ENCODE measurements at regions not wholly inside any gene's neighbourhood (a gene's known extent, or its start where the extent isn't known, plus 50 kb on each side); places are given as distances from the start of the nearest gene placed in this dataset.
"Not testable (repeated sequence)": the region's sequence is repeated elsewhere in the genome, so short reads cannot be mapped to it uniquely, and the experiment has no call there.

DNA sequence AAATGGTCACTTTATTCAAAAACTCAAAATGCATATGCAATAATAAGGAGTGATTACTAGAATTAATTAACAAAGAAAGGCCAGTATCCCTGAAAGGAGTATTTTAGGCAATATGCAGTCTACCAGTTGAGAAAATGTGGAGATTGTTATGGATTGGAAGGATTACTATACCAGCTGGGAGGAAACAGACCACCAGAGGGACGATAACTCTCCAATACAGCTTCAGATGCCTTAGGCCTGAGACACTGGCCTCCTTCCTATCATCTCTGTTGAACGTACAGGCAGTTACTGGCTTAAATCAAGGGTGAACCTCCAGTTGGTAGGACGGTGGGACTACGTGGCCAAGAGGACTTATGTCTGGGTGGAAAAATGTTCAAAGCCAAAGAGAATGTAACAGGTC lies 336.4 kb upstream of the EPHA4 start:
- H3K4me1 Mint-ChIP-seq: no peaks in the 10 kb centered on the region
- H3K4me3 Mint-ChIP-seq: no peak overlapping the region
- H3K9me3 Mint-ChIP-seq: no peaks in the 10 kb centered on the region
- H3K36me3 Mint-ChIP-seq (ENCODE audit: low read depth): no peaks in the 10 kb centered on the region
- H3K27me3 Mint-ChIP-seq (ENCODE audit: low read depth): no peaks in the 10 kb centered on the region
- no peak for TF ChIP-seq CTCF (IDR thresholded peaks at IDR 0.05; ENCODE audit: unreplicated experiment in 3 of 3)
- H3K27ac Mint-ChIP-seq: no peak overlapping the region

DNA sequence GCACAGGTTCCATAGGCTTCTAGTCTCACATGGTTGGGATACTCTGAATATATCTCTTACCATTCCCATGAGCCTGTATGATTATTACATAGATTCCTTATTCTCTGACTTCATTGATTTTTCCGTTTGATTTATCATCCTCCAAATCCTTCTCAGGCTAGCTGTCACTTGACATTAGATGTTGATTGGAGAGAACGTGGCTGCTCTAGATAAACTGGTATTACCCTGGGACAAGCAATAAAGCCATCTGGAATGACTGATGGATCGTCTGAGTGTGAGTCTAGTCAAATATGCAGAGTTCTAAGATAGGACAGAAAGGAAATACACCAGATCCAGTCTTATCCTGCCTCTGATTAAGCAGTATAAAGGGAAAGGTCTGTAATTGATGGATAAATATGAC lies 325.6 kb upstream of the EPHA4 start:
- H3K27me3 Mint-ChIP-seq (ENCODE audit: low read depth): no peaks in the 10 kb centered on the region
- TF ChIP-seq CTCF (IDR thresholded peaks at IDR 0.05; ENCODE audit: unreplicated experiment in 3 of 3): no peak
- peak overlapping the region in 1 of 3 experiments; percentile 76 for H3K27ac Mint-ChIP-seq
- H3K9me3 Mint-ChIP-seq: peaks cover 2% of the 10 kb centered on the region
- no peak overlapping the region for H3K4me3 Mint-ChIP-seq
- peaks cover 3% of the 10 kb centered on the region for H3K36me3 Mint-ChIP-seq (ENCODE audit: low read depth)
- peaks cover 22% of the 10 kb centered on the region for H3K4me1 Mint-ChIP-seq

- H3K36me3 Mint-ChIP-seq (ENCODE audit: low read depth): peaks cover 3% of the 10 kb centered on the region
- peaks cover 2% of the 10 kb centered on the region for H3K9me3 Mint-ChIP-seq
- no peak for TF ChIP-seq CTCF (IDR thresholded peaks at IDR 0.05; ENCODE audit: unreplicated experiment in 3 of 3)
These were observed 324.5 kb upstream of the EPHA4 start for GRCh38 chr2:221896505-221897151.

DNA sequence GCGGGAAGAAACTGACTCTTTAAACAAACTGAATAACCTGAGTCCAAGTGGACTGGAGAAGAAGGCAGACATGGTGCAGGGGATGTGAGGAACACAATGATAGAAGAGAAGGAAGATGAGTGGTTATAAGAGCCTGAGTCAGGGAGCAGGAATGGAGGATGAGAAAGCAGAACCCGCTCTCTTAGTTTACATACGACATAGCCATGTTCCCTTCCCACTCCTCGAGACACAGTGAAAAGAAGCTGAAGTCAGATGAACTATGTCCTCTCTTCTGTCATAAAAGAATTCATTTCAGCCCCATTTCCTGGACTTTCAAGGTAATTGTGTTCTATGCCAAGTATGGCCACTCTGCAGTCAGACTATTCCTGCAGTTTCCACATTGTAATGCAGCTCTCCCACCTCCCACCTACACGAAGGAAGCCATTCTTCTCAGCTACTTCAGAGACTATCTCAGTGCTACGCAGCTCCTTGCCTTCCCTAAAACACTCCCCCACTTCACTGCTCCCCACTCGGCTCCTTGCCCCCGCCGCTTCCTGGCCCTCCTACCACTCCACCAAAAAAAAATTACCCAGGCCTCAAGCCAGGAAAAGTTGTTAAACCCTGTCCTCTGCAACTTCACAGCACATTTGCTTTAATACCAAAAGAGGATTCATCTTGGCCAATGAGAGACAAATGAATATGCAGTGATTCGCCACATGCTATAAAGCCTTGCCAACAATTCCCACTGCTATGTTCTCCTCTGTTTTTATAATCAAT lies 323.4 kb upstream of the EPHA4 start:
- Mint-ChIP-seq H3K4me1 (peaks cover 22% of the 10 kb centered on the region), H3K9me3 (peaks cover 2% of the 10 kb centered on the region), H3K4me3 (peak overlapping the region in 2 of 3 experiments; percentile 4 to 14), H3K36me3 (ENCODE audit: low read depth) (peaks cover 3% of the 10 kb centered on the region), H3K27me3 (ENCODE audit: low read depth) (peaks cover 3% of the 10 kb centered on the region), H3K27ac (peak overlapping the region; percentile 70 to 88 (median 76))
- no peak for TF ChIP-seq CTCF (IDR thresholded peaks at IDR 0.05; ENCODE audit: unreplicated experiment in 3 of 3)

More at GRCh38 chr2:221896505-221897151, 324.5 kb upstream of the EPHA4 start:
- H3K27me3 Mint-ChIP-seq (ENCODE audit: low read depth): no peaks in the 10 kb centered on the region
- peak overlapping the region; percentile 69 to 88 (median 76) for H3K27ac Mint-ChIP-seq
- peaks cover 22% of the 10 kb centered on the region for H3K4me1 Mint-ChIP-seq
- peak overlapping the region in 1 of 3 experiments; percentile 7 for H3K4me3 Mint-ChIP-seq

DNA sequence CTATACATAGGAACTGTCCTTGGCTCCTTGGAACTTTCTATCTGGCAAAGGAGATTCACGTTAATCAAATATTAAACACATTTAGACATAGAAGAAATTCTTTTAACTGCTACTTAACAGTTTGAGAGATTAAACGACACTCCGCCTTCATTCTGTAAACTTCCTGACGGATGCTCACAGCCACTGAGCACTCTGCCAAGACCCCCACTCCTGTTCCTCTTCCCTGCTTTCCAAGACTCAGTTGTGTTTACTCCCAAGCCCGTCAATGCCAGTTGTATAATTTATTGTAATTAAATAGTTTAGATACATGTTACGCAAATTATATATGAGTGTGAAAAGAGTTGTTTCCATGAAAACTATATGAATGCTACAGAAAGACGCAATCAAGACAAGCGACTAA lies 321.4 kb upstream of the EPHA4 start:
- Mint-ChIP-seq H3K4me3 (no peak overlapping the region), H3K27me3 (ENCODE audit: low read depth) (peaks cover 3% of the 10 kb centered on the region), H3K9me3 (peaks cover 2% of the 10 kb centered on the region), H3K4me1 (peaks cover 22% of the 10 kb centered on the region), H3K27ac (peak overlapping the region in 1 of 3 experiments; percentile 19), H3K36me3 (ENCODE audit: low read depth) (peaks cover 3% of the 10 kb centered on the region)
- no peak for TF ChIP-seq CTCF (IDR thresholded peaks at IDR 0.05; ENCODE audit: unreplicated experiment in 3 of 3)

GRCh38 chr2:221892006-221892405 lies 319.9 kb upstream of the EPHA4 start:
- H3K4me1 Mint-ChIP-seq: peaks cover 20% of the 10 kb centered on the region

More at GRCh38 chr2:221892006-221892405, 319.9 kb upstream of the EPHA4 start:
- not testable (repeated sequence) for H3K27me3 Mint-ChIP-seq (ENCODE audit: low read depth); H3K27ac Mint-ChIP-seq; H3K4me3 Mint-ChIP-seq; H3K9me3 Mint-ChIP-seq; H3K36me3 Mint-ChIP-seq (ENCODE audit: low read depth)

All from nephron (organoid).